ENCODE measurements at regions not wholly inside any gene's neighbourhood (a gene's known extent, or its start where the extent isn't known, plus 50 kb on each side); places are given as distances from the start of the nearest gene placed in this dataset.

DNA sequence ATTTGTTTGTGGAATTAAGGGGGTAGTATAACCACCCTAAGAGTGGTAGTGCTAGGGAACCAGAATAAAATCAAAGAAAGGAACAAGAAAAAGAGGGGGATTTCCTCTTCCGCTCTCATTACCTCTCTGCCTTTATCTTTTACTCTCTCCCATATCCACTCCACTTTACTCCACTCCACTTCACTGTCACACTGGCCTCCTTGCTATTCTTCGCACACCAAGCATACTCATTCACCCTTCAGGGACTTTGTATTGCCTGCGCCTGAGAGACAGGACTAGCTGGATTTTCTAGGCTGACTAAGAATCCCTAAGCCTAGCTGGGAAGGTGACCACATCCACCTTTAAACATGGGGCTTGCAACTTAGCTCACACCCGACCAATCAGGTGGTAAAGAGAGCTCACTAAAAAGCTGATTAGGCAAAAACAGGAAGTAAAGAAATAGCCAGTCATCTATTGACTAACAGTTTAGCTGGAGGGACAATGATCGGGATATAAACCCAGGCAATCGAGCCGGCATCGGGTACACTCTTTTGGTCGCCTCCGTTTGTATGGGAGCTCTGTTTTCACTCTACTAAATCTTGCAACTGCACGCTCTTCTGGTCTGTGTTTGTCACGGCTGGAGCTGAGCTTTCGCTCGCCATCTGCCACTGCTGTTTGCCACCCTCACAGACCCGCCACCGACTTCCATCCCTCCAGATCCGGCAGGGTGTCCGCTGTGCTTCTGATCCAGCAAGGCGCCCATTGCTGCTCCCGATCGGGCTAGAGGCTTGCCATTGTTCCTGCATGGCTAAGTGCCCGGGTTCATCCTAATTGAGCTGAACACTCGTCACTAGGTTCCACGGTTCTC, 121.8 kb downstream of the FAM170A start:
- TF ChIP-seq, protein P1, sequence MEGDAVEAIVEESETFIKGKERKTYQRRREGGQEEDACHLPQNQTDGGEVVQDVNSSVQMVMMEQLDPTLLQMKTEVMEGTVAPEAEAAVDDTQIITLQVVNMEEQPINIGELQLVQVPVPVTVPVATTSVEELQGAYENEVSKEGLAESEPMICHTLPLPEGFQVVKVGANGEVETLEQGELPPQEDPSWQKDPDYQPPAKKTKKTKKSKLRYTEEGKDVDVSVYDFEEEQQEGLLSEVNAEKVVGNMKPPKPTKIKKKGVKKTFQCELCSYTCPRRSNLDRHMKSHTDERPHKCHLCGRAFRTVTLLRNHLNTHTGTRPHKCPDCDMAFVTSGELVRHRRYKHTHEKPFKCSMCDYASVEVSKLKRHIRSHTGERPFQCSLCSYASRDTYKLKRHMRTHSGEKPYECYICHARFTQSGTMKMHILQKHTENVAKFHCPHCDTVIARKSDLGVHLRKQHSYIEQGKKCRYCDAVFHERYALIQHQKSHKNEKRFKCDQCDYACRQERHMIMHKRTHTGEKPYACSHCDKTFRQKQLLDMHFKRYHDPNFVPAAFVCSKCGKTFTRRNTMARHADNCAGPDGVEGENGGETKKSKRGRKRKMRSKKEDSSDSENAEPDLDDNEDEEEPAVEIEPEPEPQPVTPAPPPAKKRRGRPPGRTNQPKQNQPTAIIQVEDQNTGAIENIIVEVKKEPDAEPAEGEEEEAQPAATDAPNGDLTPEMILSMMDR (conservative IDR thresholded peaks at IDR 0.05; ENCODE audit: low read length): no peak
- TF ChIP-seq EZH2phosphoT487 (IDR thresholded peaks at IDR 0.05; ENCODE audit: borderline replicate concordance, low read depth, low read length): no peak

Measured in OCI-LY7 (cell line).